H9 (cell line): ENCODE measurements at regions not wholly inside any gene's neighbourhood (a gene's known extent, or its start where the extent isn't known, plus 50 kb on each side); places are given as distances from the start of the nearest gene placed in this dataset.
"Not testable (repeated sequence)": the region's sequence is repeated elsewhere in the genome, so short reads cannot be mapped to it uniquely, and the experiment has no call there.

Experiments used
- DNase-seq: peaks from one replicate; pipeline ENCODE4 v3.0.0-alpha.2; 2017
- H2AFZ ChIP-seq: one replicate; pipeline ENCODE4 v1.6.1; 2013; ENCODE audit warnings: mild to moderate bottlenecking, low read length, control low read depth, moderate library complexity
- H2AK5ac ChIP-seq: 2 replicates; pipeline ENCODE4 v1.6.1; 2013; ENCODE audit warnings: low read length, control low read depth, mixed read lengths; ENCODE audit not compliant: insufficient read length
- H2BK120ac ChIP-seq: one replicate; pipeline ENCODE4 v1.6.1; 2013; ENCODE audit warnings: low read depth, mild to moderate bottlenecking, low read length, control low read depth, inconsistent platforms; ENCODE audit not compliant: poor library complexity, severe bottlenecking
- H2BK12ac ChIP-seq: 2 replicates; pipeline ENCODE4 v1.6.1; 2013; ENCODE audit warnings: low read length, control low read depth, mixed read lengths, low read depth; ENCODE audit not compliant: insufficient read length
- H2BK15ac ChIP-seq: 2 replicates; pipeline ENCODE4 v1.6.1; 2013; ENCODE audit warnings: low read depth, low read length, control low read depth
- H2BK20ac ChIP-seq: one replicate; pipeline ENCODE4 v1.6.1; 2013; ENCODE audit warnings: low read depth, mild to moderate bottlenecking, low read length, control low read depth, inconsistent platforms; ENCODE audit not compliant: poor library complexity, severe bottlenecking
- H2BK5ac ChIP-seq: 2 replicates; pipeline ENCODE4 v1.6.1; 2013; ENCODE audit warnings: low read length, control low read depth, mixed read lengths; ENCODE audit not compliant: insufficient read length
- H3K14ac ChIP-seq: 2 replicates; pipeline ENCODE4 v1.6.1; 2013; ENCODE audit warnings: low read length, control low read depth; ENCODE audit not compliant: insufficient read depth
- H3K18ac ChIP-seq: 2 replicates; pipeline ENCODE4 v1.6.1; 2013; ENCODE audit warnings: low read depth, mild to moderate bottlenecking, mixed read lengths, low read length, control low read depth; ENCODE audit not compliant: insufficient read length
- H3K23ac ChIP-seq: 2 replicates; pipeline ENCODE4 v1.6.1; 2013; ENCODE audit warnings: low read length, control low read depth, mixed read lengths, low read depth; ENCODE audit not compliant: insufficient read length
- H3K23me2 ChIP-seq: 2 replicates; pipeline ENCODE4 v1.6.1; 2013; ENCODE audit warnings: low read depth, mild to moderate bottlenecking, mixed read lengths, low read length, control low read depth; ENCODE audit not compliant: insufficient read length, poor library complexity, severe bottlenecking
- H3K27ac ChIP-seq: 2 replicates; pipeline ENCODE4 v1.5.1; 2013; ENCODE audit warnings: low read length, control low read depth, mixed read lengths, low read depth; ENCODE audit not compliant: insufficient read length
- H3K27me3 ChIP-seq: 2 replicates; pipeline ENCODE4 v1.6.1; 2013; ENCODE audit warnings: low read length, control low read depth, inconsistent platforms; ENCODE audit not compliant: insufficient read depth
- H3K4ac ChIP-seq: 2 replicates; pipeline ENCODE4 v1.6.1; 2013; ENCODE audit warnings: low read depth, mild to moderate bottlenecking, control low read depth, inconsistent platforms, low read length, moderate library complexity
- H3K4me1 ChIP-seq: 2 replicates; pipeline ENCODE4 v1.6.1; 2013; ENCODE audit warnings: low read length, control low read depth, inconsistent platforms; ENCODE audit not compliant: insufficient read depth
- H3K4me2 ChIP-seq: 2 replicates; pipeline ENCODE4 v1.6.1; 2013; ENCODE audit warnings: low read length, control low read depth, mixed read lengths; ENCODE audit not compliant: insufficient read length, insufficient read depth
- H3K56ac ChIP-seq: 2 replicates; pipeline ENCODE4 v1.6.1; 2013; ENCODE audit warnings: low read depth, mild to moderate bottlenecking, mixed read lengths, low read length, control low read depth; ENCODE audit not compliant: insufficient read length
- H3K79me1 ChIP-seq: 2 replicates; pipeline ENCODE4 v1.6.1; 2013; ENCODE audit warnings: low read depth, mild to moderate bottlenecking, moderate library complexity, low read length, control low read depth, inconsistent platforms; ENCODE audit not compliant: insufficient read depth, poor library complexity, severe bottlenecking
- H3K79me2 ChIP-seq: 2 replicates; pipeline ENCODE4 v1.6.1; 2013; ENCODE audit warnings: low read length, control low read depth, inconsistent platforms; ENCODE audit not compliant: insufficient read depth
- H3K9ac ChIP-seq: 2 replicates; pipeline ENCODE4 v1.6.1; 2013; ENCODE audit warnings: low read length, control low read depth, mixed read lengths; ENCODE audit not compliant: insufficient read length; ENCODE audit errors: extremely low read depth
- H3K9me3 ChIP-seq: one replicate; pipeline ENCODE4 v1.6.1; 2013; ENCODE audit warnings: low read depth, low read length, inconsistent platforms; ENCODE audit not compliant: control insufficient read depth
- H3T11ph ChIP-seq: one replicate; pipeline ENCODE4 v1.6.1; 2013; ENCODE audit warnings: mild to moderate bottlenecking, low read length, control low read depth, inconsistent platforms
- H4K20me1 ChIP-seq: one replicate; pipeline ENCODE4 v1.6.1; 2013; ENCODE audit not compliant: control insufficient read depth, insufficient read length, insufficient read depth
- H4K5ac ChIP-seq: 2 replicates; pipeline ENCODE4 v1.6.1; 2013; ENCODE audit warnings: low read depth, mild to moderate bottlenecking, mixed read lengths, low read length, control low read depth; ENCODE audit not compliant: insufficient read length
- H4K8ac ChIP-seq: replicated peaks from 2 replicates; pipeline ENCODE4 v1.6.1; 2013; ENCODE audit warnings: low read length, control low read depth, mixed read lengths, low read depth; ENCODE audit not compliant: insufficient read length
- H4K91ac ChIP-seq: 2 replicates; pipeline ENCODE4 v1.6.1; 2013; ENCODE audit warnings: low read depth, mild to moderate bottlenecking, moderate library complexity, mixed read lengths, low read length, control low read depth; ENCODE audit not compliant: insufficient read length
- H3K27ac Mint-ChIP-seq, 3 experiments: 2 replicates in 2 of 3; 3 replicates in 1 of 3; pipeline ENCODE4 v1.8.0; 2020 to 2021; ENCODE audit warnings: mixed read lengths in 3 of 3, mild to moderate bottlenecking in 1 of 3, moderate library complexity in 1 of 3
- H3K27me3 Mint-ChIP-seq: 2 replicates; pipeline ENCODE4 v1.8.0; 2021; ENCODE audit warnings: low read depth, mild to moderate bottlenecking, moderate library complexity, mixed read lengths
- H3K36me3 Mint-ChIP-seq, 3 experiments: 2 replicates in 2 of 3; 3 replicates in 1 of 3; pipeline ENCODE4 v1.8.0; 2020 to 2021; ENCODE audit warnings: low read depth in 3 of 3, mixed read lengths in 3 of 3; ENCODE audit not compliant: insufficient read depth in 1 of 3
- H3K4me1 Mint-ChIP-seq, 2 experiments: 2 replicates each; pipeline ENCODE4 v1.8.0; 2020; ENCODE audit warnings: mixed read lengths in 2 of 2
- H3K4me3 Mint-ChIP-seq, 2 experiments: 2 replicates in 1 of 2; 3 replicates in 1 of 2; pipeline ENCODE4 v1.8.0; 2020 to 2021; ENCODE audit warnings: mild to moderate bottlenecking in 2 of 2, mixed read lengths in 2 of 2, moderate library complexity in 1 of 2
- H3K9me3 Mint-ChIP-seq, 2 experiments: 2 replicates in 1 of 2; 3 replicates in 1 of 2; pipeline ENCODE4 v1.8.0; 2020; ENCODE audit warnings: mild to moderate bottlenecking in 2 of 2, mixed read lengths in 2 of 2, moderate library complexity in 1 of 2
- WGBS: extraction: QIAGEN DNeasy Blood & Tissue Kit; methylation state at CpG from one replicate; pipeline ENCODE4 v1.1.7; 2013; ENCODE audit warnings: missing lambda C conversion rate, low lambda C conversion rate, mixed read lengths; ENCODE audit not compliant: insufficient read length; ENCODE audit errors: extremely low coverage; 5-methylcytosine and 5-hydroxymethylcytosine counted together
- TF ChIP-seq, protein P1 (sequence below): fragments of 200-600 bp; sonication (generic); conservative IDR thresholded peaks from 3 replicates; pipeline ENCODE4 v1.8.0; 2021; ENCODE audit warnings: antibody characterized with exemption, mild to moderate bottlenecking

GRCh38 chr13:55654243-55654642 lies 1486.5 kb upstream of the PRR20A start:
- Mint-ChIP-seq H3K9me3 (peaks cover 0 to 2% of the 10 kb centered on the region in 2 experiments; a peak in 1 of 5 replicates), H3K27me3 (no peaks in the 10 kb centered on the region; the same call in 1 of the 2 replicates), H3K4me1 (peaks cover 51 to 60% of the 10 kb centered on the region in 2 experiments), H3K36me3 (peaks cover 3 to 32% (median 27%) of the 10 kb centered on the region in 3 experiments; a peak in 6 of 7 replicates), H3K4me3 (peak overlapping the region; percentile 44 to 67), H3K27ac (peak overlapping the region; percentile 92 to 98 (median 98))
- no peak overlapping the region for H3K9ac ChIP-seq
- H4K8ac ChIP-seq = no peak overlapping the region
- no peak overlapping the region for H2BK120ac ChIP-seq
- no peak overlapping the region for H2AFZ ChIP-seq
- H3K56ac ChIP-seq = no peak overlapping the region
- no peak overlapping the region for H2BK15ac ChIP-seq
- H3K14ac ChIP-seq = no peak overlapping the region
- no peak overlapping the region for H3K23ac ChIP-seq
- H3K27ac ChIP-seq = peak overlapping the region; percentile 71
- no peak overlapping the region for H3T11ph ChIP-seq
- TF ChIP-seq, protein P1, sequence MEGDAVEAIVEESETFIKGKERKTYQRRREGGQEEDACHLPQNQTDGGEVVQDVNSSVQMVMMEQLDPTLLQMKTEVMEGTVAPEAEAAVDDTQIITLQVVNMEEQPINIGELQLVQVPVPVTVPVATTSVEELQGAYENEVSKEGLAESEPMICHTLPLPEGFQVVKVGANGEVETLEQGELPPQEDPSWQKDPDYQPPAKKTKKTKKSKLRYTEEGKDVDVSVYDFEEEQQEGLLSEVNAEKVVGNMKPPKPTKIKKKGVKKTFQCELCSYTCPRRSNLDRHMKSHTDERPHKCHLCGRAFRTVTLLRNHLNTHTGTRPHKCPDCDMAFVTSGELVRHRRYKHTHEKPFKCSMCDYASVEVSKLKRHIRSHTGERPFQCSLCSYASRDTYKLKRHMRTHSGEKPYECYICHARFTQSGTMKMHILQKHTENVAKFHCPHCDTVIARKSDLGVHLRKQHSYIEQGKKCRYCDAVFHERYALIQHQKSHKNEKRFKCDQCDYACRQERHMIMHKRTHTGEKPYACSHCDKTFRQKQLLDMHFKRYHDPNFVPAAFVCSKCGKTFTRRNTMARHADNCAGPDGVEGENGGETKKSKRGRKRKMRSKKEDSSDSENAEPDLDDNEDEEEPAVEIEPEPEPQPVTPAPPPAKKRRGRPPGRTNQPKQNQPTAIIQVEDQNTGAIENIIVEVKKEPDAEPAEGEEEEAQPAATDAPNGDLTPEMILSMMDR = no peak
- H3K4ac ChIP-seq = no peak overlapping the region
- no peaks in the 10 kb centered on the region for H3K9me3 ChIP-seq
- no peak for DNase-seq
- no peak overlapping the region for H2BK12ac ChIP-seq
- no peak overlapping the region for H3K18ac ChIP-seq
- H4K20me1 ChIP-seq = no peaks in the 10 kb centered on the region
- H3K4me1 ChIP-seq = no peaks in the 10 kb centered on the region; the same call in 1 of the 2 replicates
- H3K79me1 ChIP-seq = no peaks in the 10 kb centered on the region
- no peak overlapping the region for H2BK20ac ChIP-seq
- no peaks in the 10 kb centered on the region for H3K79me2 ChIP-seq
- no peaks in the 10 kb centered on the region for H3K27me3 ChIP-seq
- H2BK5ac ChIP-seq = no peak overlapping the region
- H4K91ac ChIP-seq = no peak overlapping the region
- no peak overlapping the region for H4K5ac ChIP-seq
- peak overlapping the region; percentile 39 for H3K4me2 ChIP-seq
- no peaks in the 10 kb centered on the region for H3K23me2 ChIP-seq
- H2AK5ac ChIP-seq = no peak overlapping the region

DNA sequence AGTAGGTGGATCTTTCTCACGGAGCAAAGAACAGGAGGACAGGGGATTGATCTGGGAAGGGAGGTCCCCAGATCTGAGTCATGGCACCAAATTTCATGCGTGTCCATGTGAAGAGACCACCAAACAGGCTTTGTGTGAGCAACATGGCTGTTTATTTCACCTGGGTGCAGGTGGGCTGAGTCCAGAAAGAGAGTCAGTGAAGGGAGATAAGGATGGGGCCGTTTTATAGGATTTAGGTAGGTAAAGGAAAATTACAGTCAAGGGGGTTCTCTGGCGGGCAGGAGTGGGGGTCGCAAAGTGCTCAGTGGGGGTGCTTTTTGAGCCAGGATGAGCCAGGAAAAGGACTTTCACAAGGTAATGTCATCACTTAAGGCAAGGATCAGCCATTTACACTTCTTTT lies 1480.5 kb upstream of the PRR20A start:
- H3T11ph ChIP-seq, H2BK15ac ChIP-seq, H3K23ac ChIP-seq, H2AK5ac ChIP-seq, H4K20me1 ChIP-seq, H3K18ac ChIP-seq, H3K4me1 ChIP-seq, H3K9me3 Mint-ChIP-seq, H3K79me1 ChIP-seq, H2BK120ac ChIP-seq, H2BK12ac ChIP-seq, H3K23me2 ChIP-seq, H3K27me3 Mint-ChIP-seq, H3K27me3 ChIP-seq, H4K5ac ChIP-seq, H2BK5ac ChIP-seq, H3K9me3 ChIP-seq, H2AFZ ChIP-seq, H3K56ac ChIP-seq, H4K91ac ChIP-seq, H3K4ac ChIP-seq, H2BK20ac ChIP-seq, H4K8ac ChIP-seq, H3K14ac ChIP-seq: not testable (repeated sequence)
- DNase-seq = peak; percentile 66
- peak overlapping the region; percentile 84 to 100 (median 96) for H3K27ac Mint-ChIP-seq
- WGBS = no CpG with 5 or more reads among the region's 5 CpGs
- peak overlapping the region; percentile 83 for H3K9ac ChIP-seq
- H3K4me1 Mint-ChIP-seq = peaks cover 56 to 68% of the 10 kb centered on the region in 2 experiments
- H3K36me3 Mint-ChIP-seq = peaks cover 33 to 65% (median 55%) of the 10 kb centered on the region in 3 experiments
- H3K4me2 ChIP-seq = peak overlapping the region; percentile 12
- peak overlapping the region; percentile 95 to 96 for H3K4me3 Mint-ChIP-seq
- H3K27ac ChIP-seq = peak overlapping the region; percentile 57
- peaks cover 16% of the 10 kb centered on the region for H3K79me2 ChIP-seq
